Fibroblast of lung (primary cell): ENCODE measurements at regions not wholly inside any gene's neighbourhood (a gene's known extent, or its start where the extent isn't known, plus 50 kb on each side); places are given as distances from the start of the nearest gene placed in this dataset.

ENCODE experiments used
- EZH2 ChIP-seq: IDR thresholded peaks from 2 replicates; pipeline ENCODE4 v1.5.1; 2012; ENCODE audit warnings: low read length, control low read depth, mild to moderate bottlenecking; ENCODE audit errors: missing control alignments
- TF ChIP-seq, protein P1 (sequence below), 2 donors: IDR thresholded peaks in 1 of 2; conservative IDR thresholded peaks in 1 of 2; 1 replicate in 1 of 2; 2 replicates in 1 of 2; pipeline ENCODE4 v1.5.1; 2011 to 2012; ENCODE audit warnings: low read length in 2 of 2, control low read depth in 1 of 2, inconsistent platforms in 1 of 2, low read depth in 1 of 2, mild to moderate bottlenecking in 1 of 2

- TF ChIP-seq, protein P1, sequence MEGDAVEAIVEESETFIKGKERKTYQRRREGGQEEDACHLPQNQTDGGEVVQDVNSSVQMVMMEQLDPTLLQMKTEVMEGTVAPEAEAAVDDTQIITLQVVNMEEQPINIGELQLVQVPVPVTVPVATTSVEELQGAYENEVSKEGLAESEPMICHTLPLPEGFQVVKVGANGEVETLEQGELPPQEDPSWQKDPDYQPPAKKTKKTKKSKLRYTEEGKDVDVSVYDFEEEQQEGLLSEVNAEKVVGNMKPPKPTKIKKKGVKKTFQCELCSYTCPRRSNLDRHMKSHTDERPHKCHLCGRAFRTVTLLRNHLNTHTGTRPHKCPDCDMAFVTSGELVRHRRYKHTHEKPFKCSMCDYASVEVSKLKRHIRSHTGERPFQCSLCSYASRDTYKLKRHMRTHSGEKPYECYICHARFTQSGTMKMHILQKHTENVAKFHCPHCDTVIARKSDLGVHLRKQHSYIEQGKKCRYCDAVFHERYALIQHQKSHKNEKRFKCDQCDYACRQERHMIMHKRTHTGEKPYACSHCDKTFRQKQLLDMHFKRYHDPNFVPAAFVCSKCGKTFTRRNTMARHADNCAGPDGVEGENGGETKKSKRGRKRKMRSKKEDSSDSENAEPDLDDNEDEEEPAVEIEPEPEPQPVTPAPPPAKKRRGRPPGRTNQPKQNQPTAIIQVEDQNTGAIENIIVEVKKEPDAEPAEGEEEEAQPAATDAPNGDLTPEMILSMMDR (conservative IDR thresholded peaks at IDR 0.05 in 1 of 2, IDR thresholded peaks at IDR 0.05 in 1 of 2; ENCODE audit: low read depth in 1 of 2, low read length in 2 of 2) = no peak
- no peak for TF ChIP-seq EZH2
Measured at GRCh38 chr4:79057772-79058171, 118.5 kb upstream of the PAQR3 start.
